SK-N-SH (cell line): ENCODE measurements at regions not wholly inside any gene's neighbourhood (a gene's known extent, or its start where the extent isn't known, plus 50 kb on each side); places are given as distances from the start of the nearest gene placed in this dataset.

Experiments used
- TAF1 ChIP-seq: IDR thresholded peaks from 2 replicates; pipeline ENCODE4 v1.6.1; 2012; ENCODE audit warnings: low read depth, mild to moderate bottlenecking, low read length, moderate library complexity, borderline replicate concordance
- TF ChIP-seq, protein P1 (sequence below): fragments of 150-350 bp; IDR thresholded peaks from 2 replicates; pipeline ENCODE4 v1.6.1; 2017; ENCODE audit warnings: antibody characterized with exemption, low read length, low read depth, borderline replicate concordance

DNA sequence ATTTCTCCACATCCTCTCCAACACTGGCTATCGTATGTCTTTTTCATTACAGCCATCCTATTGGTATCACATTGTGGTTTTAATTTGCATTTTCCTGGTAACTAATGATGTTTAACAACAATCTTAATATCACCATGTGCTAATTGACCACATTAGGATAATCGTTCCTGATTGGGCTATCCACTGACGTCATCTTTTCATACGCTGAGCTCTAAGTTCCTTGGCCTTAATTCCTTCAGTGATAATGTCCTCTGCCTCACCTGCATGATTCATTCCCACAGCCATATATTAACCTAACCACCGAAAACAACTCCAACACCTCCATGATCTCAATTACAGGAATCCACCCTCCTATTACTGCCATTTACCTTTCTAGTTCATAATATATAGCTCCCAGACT lies 547.9 kb upstream of the BRINP1 start:
- TF ChIP-seq, protein P1, sequence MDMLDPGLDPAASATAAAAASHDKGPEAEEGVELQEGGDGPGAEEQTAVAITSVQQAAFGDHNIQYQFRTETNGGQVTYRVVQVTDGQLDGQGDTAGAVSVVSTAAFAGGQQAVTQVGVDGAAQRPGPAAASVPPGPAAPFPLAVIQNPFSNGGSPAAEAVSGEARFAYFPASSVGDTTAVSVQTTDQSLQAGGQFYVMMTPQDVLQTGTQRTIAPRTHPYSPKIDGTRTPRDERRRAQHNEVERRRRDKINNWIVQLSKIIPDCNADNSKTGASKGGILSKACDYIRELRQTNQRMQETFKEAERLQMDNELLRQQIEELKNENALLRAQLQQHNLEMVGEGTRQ, result no peak
- TF ChIP-seq TAF1, result no peak
